ENCODE measurements at regions not wholly inside any gene's neighbourhood (a gene's known extent, or its start where the extent isn't known, plus 50 kb on each side); places are given as distances from the start of the nearest gene placed in this dataset.

DNA sequence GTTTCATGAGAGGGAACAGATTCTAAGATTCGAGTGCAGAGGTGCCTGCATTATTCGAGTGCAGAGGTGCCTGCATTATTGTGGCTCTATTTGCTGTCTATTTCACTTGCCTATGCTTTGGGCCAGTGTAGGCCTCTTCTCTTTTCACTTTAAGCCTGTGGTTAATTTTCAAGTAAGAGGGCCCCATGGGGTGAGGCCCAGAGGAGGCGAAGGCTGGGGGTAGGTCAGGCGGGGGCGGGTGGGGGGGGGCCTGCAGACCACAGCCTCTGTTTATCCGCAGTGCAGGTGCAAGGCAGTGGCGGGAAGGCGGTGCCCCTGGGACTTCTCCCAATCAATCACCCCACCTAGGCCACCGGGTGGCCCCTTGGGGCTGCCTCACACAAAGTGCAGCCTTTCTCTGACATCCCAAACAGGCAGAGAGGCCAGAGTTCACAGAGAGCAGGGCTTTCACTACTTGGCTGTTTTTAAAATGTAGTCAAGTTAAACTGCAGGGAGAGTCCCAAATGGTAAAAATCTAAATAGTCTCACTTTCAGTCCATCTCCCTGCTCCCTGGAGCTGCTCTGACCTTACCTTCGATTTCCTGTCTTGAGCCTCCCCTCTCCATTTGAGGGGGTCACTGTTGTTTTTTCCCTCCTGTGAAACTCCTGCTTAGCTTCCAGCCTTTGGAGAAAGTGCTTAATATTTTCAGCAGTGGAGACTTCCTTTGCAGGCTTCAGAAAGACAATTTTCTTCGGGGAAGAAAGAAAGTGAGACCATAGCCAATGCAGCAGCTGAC is 249.0 kb downstream of the DLEU7 start:
- H3K27ac ChIP-seq (ENCODE audit: low read depth, low read length), result no peak overlapping the region
- H3K4me3 ChIP-seq (ENCODE audit: low read length in 3 of 3), result no peak overlapping the region
- no peaks in the 10 kb centered on the region for H3K27me3 ChIP-seq (ENCODE audit: control insufficient read depth in 3 of 3, insufficient read depth in 3 of 3, low read length in 3 of 3)
- no peak overlapping the region for H3K9ac ChIP-seq (ENCODE audit: low read depth in 1 of 3, low read length in 3 of 3)
- no peaks in the 10 kb centered on the region for H3K9me3 ChIP-seq (ENCODE audit: control insufficient read depth in 3 of 3, low read length in 3 of 3)
- no peaks in the 10 kb centered on the region for H3K36me3 ChIP-seq (ENCODE audit: control insufficient read depth in 3 of 3, insufficient read depth in 3 of 3, low read length in 3 of 3)
- H3K4me1 ChIP-seq (ENCODE audit: control insufficient read depth in 3 of 3, insufficient read depth in 3 of 3, low read length in 3 of 3), result peaks cover 7 to 13% (median 12%) of the 10 kb centered on the region in 3 donors

DNA sequence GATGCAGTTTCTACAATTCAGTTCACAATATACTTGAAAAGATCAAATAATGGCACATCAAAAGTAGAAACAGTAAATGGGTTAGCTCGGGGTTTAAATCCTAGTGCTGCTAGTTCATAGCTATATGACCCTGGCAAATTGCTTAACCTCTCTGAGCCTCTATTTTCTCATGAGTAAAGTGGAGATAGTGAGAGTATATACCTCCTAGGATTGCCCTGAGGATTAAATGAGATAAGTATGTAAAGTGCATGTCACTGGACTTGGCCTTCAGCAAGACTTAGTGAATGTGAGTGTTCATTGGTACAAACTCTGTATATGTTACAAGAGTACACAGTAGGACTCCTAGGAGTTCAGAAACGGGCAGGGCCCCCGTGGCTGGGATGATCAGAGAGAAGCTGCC is 248.3 kb downstream of the DLEU7 start:
- no peaks in the 10 kb centered on the region for H3K27me3 ChIP-seq (ENCODE audit: control insufficient read depth in 3 of 3, insufficient read depth in 3 of 3, low read length in 3 of 3)
- no peak overlapping the region for H3K9ac ChIP-seq (ENCODE audit: low read depth in 1 of 3, low read length in 3 of 3)
- H3K9me3 ChIP-seq (ENCODE audit: control insufficient read depth in 3 of 3, low read length in 3 of 3), result no peaks in the 10 kb centered on the region
- no peak overlapping the region for H3K27ac ChIP-seq (ENCODE audit: low read depth, low read length)
- H3K36me3 ChIP-seq (ENCODE audit: control insufficient read depth in 3 of 3, insufficient read depth in 3 of 3, low read length in 3 of 3), result no peaks in the 10 kb centered on the region
- peaks cover 4 to 13% (median 12%) of the 10 kb centered on the region in 3 donors for H3K4me1 ChIP-seq (ENCODE audit: control insufficient read depth in 3 of 3, insufficient read depth in 3 of 3, low read length in 3 of 3)
- no peak overlapping the region for H3K4me3 ChIP-seq (ENCODE audit: low read length in 3 of 3)

DNA sequence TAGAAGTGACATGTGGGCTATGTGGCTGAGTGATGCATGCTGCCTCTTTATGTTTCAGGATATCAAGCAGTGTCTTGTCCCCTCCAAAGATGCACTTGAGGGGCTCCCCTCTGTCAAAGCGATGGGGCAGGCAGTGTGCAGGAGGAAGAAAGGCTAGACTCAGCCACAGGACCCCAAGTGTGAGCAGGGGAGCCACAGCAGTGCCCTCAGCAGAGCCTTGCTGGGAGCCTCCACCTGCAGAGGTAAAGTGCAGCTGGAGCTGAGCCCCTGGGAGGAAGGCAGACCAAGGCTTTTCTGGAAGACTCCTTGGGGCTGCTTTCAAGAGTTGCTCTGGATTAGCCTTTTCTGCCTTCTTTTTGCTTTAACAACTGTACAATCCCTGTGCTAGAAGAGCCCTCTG is 247.3 kb downstream of the DLEU7 start:
- Histone ChIP-seq H3K9ac (ENCODE audit: low read depth in 1 of 3, low read length in 3 of 3) (no peak overlapping the region), H3K36me3 (ENCODE audit: control insufficient read depth in 3 of 3, insufficient read depth in 3 of 3, low read length in 3 of 3) (no peaks in the 10 kb centered on the region), H3K27me3 (ENCODE audit: control insufficient read depth in 3 of 3, insufficient read depth in 3 of 3, low read length in 3 of 3) (no peaks in the 10 kb centered on the region), H3K27ac (ENCODE audit: low read depth, low read length) (no peak overlapping the region), H3K4me1 (ENCODE audit: control insufficient read depth in 3 of 3, insufficient read depth in 3 of 3, low read length in 3 of 3) (peaks cover 4 to 13% (median 12%) of the 10 kb centered on the region in 3 donors), H3K4me3 (ENCODE audit: low read length in 3 of 3) (no peak overlapping the region), H3K9me3 (ENCODE audit: control insufficient read depth in 3 of 3, low read length in 3 of 3) (no peaks in the 10 kb centered on the region)

DNA sequence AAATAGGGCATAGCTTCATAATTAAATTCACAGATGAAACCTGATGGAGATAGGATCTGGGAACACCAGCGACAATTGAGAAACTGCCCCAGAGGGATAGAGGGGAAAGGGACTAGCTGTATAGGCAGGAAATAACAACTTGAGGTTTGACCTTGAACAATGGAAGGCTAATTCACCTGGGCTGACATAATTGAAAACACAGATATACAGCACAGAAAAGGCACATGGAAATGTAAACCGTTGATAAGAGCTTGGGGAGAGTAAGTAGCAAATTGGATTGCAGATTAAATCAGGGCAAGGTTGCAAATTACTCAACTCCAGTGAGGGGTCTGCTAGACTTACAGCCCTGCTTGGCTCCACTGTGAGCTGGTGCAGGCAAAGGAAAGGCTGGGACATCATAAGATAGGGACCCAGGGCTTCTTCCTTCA is 246.7 kb downstream of the DLEU7 start:
- H3K27me3 ChIP-seq (ENCODE audit: control insufficient read depth in 3 of 3, insufficient read depth in 3 of 3, low read length in 3 of 3), result no peaks in the 10 kb centered on the region
- no peak overlapping the region for H3K4me3 ChIP-seq (ENCODE audit: low read length in 3 of 3)
- peaks cover 4 to 13% (median 12%) of the 10 kb centered on the region in 3 donors for H3K4me1 ChIP-seq (ENCODE audit: control insufficient read depth in 3 of 3, insufficient read depth in 3 of 3, low read length in 3 of 3)

DNA sequence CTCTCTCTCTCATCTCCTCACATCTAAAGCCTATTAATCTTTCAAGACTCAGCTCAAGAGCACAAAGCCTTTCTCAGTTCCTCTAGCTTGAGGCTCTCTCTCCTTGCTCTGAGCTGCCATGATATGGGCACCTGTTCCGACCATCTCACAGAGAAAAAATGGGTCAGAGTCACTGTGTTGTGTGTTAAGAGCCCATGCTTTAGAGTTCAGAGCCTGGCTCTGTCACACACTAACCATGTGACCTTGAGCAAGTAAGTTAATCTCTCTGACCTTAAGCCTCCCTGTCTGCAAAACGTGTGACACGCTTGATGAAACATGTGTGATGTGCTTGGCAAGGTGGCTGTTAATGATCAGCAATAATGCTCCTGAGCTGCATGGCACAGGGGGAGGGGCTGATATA is 245.2 kb downstream of the DLEU7 start:
- no peaks in the 10 kb centered on the region for H3K9me3 ChIP-seq (ENCODE audit: control insufficient read depth in 3 of 3, low read length in 3 of 3)
- H3K27me3 ChIP-seq (ENCODE audit: control insufficient read depth in 3 of 3, insufficient read depth in 3 of 3, low read length in 3 of 3), result no peaks in the 10 kb centered on the region
- H3K9ac ChIP-seq (ENCODE audit: low read depth in 1 of 3, low read length in 3 of 3), result no peak overlapping the region
- no peak overlapping the region for H3K27ac ChIP-seq (ENCODE audit: low read depth, low read length)
- peaks cover 4 to 13% (median 12%) of the 10 kb centered on the region in 3 donors for H3K4me1 ChIP-seq (ENCODE audit: control insufficient read depth in 3 of 3, insufficient read depth in 3 of 3, low read length in 3 of 3)
- no peak overlapping the region for H3K4me3 ChIP-seq (ENCODE audit: low read length in 3 of 3)
- no peaks in the 10 kb centered on the region for H3K36me3 ChIP-seq (ENCODE audit: control insufficient read depth in 3 of 3, insufficient read depth in 3 of 3, low read length in 3 of 3)

More for the DNA sequence above, 246.7 kb downstream of the DLEU7 start:
- H3K9me3 ChIP-seq (ENCODE audit: control insufficient read depth in 3 of 3, low read length in 3 of 3), result no peaks in the 10 kb centered on the region
- H3K9ac ChIP-seq (ENCODE audit: low read depth in 1 of 3, low read length in 3 of 3), result no peak overlapping the region
- no peaks in the 10 kb centered on the region for H3K36me3 ChIP-seq (ENCODE audit: control insufficient read depth in 3 of 3, insufficient read depth in 3 of 3, low read length in 3 of 3)
- H3K27ac ChIP-seq (ENCODE audit: low read depth, low read length), result no peak overlapping the region

DNA sequence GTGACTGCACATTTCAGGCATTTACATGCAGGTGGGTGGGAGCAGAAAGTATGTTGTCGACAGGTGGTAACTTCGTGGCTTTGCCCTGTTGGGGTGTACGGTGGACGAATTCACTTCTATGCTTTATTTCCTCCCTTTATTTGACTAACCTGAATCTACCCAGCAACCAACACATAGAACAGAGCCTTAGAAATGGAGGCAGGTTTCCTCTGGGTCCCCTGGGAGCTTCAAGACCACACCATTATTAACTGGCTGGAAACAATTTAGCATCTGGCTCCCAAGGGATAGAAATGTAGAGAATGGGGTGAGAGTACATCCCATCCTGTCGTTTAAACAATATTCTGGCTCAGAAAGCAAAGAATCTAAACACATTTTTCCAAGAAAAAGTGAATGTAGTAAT is 244.4 kb downstream of the DLEU7 start:
- no peaks in the 10 kb centered on the region for H3K9me3 ChIP-seq (ENCODE audit: control insufficient read depth in 3 of 3, low read length in 3 of 3)
- H3K4me1 ChIP-seq (ENCODE audit: control insufficient read depth in 3 of 3, insufficient read depth in 3 of 3, low read length in 3 of 3), result peaks cover 4 to 13% (median 12%) of the 10 kb centered on the region in 3 donors
- H3K9ac ChIP-seq (ENCODE audit: low read depth in 1 of 3, low read length in 3 of 3), result no peak overlapping the region
- no peaks in the 10 kb centered on the region for H3K36me3 ChIP-seq (ENCODE audit: control insufficient read depth in 3 of 3, insufficient read depth in 3 of 3, low read length in 3 of 3)
- no peak overlapping the region for H3K27ac ChIP-seq (ENCODE audit: low read depth, low read length)
- no peaks in the 10 kb centered on the region for H3K27me3 ChIP-seq (ENCODE audit: control insufficient read depth in 3 of 3, insufficient read depth in 3 of 3, low read length in 3 of 3)
- H3K4me3 ChIP-seq (ENCODE audit: low read length in 3 of 3), result no peak overlapping the region

DNA sequence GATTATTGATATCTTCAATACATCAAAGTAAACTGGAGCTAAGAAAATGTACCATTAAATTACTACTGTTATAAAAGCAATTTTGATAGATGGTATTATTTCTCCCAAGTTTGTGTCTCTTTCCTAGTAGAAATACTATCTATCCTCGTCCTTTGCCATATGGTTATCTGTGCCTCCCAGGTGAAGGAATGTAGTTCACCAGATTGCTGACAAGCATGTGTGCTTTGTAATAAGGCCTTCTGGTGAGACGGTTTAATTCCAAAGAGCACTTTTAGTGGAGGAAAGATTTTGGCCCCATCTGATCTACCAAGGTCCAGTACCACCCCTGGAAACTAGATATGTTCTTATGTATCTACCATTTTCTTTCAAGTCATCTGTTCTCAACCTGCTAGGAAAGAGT is 243.6 kb downstream of the DLEU7 start:
- Histone ChIP-seq H3K36me3 (ENCODE audit: control insufficient read depth in 3 of 3, insufficient read depth in 3 of 3, low read length in 3 of 3) (no peaks in the 10 kb centered on the region), H3K4me3 (ENCODE audit: low read length in 3 of 3) (no peak overlapping the region), H3K4me1 (ENCODE audit: control insufficient read depth in 3 of 3, insufficient read depth in 3 of 3, low read length in 3 of 3) (peaks cover 4 to 13% (median 12%) of the 10 kb centered on the region in 3 donors), H3K27me3 (ENCODE audit: control insufficient read depth in 3 of 3, insufficient read depth in 3 of 3, low read length in 3 of 3) (no peaks in the 10 kb centered on the region), H3K27ac (ENCODE audit: low read depth, low read length) (no peak overlapping the region), H3K9ac (ENCODE audit: low read depth in 1 of 3, low read length in 3 of 3) (no peak overlapping the region), H3K9me3 (ENCODE audit: control insufficient read depth in 3 of 3, low read length in 3 of 3) (no peaks in the 10 kb centered on the region)

DNA sequence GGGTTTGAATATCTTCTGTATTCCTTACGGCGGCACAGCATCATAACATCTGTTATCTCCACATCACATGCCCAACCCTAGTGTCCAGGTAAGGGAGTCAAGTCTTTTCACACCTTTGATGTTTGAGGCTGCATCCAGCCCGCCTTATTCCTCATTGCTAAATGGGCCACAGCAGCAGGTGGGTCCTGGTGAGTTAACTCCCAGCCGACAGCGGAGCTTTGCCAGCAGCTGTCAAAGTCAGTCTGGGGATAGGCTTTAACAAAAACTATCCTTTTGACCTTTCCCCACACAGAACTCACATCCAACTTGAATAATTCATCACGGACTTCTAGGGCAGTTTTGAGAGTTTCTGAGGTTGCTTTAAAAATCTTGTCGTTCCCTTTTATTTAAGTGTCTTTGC is 235.1 kb downstream of the DLEU7 start:
- H3K4me3 ChIP-seq (ENCODE audit: low read length in 3 of 3), result no peak overlapping the region
- peaks cover 0 to 7% (median 0%) of the 10 kb centered on the region in 3 donors for H3K4me1 ChIP-seq (ENCODE audit: control insufficient read depth in 3 of 3, insufficient read depth in 3 of 3, low read length in 3 of 3)
- no peaks in the 10 kb centered on the region for H3K9me3 ChIP-seq (ENCODE audit: control insufficient read depth in 3 of 3, low read length in 3 of 3)
- H3K27ac ChIP-seq (ENCODE audit: low read depth, low read length), result no peak overlapping the region
- H3K9ac ChIP-seq (ENCODE audit: low read depth in 1 of 3, low read length in 3 of 3), result no peak overlapping the region
- no peaks in the 10 kb centered on the region for H3K27me3 ChIP-seq (ENCODE audit: control insufficient read depth in 3 of 3, insufficient read depth in 3 of 3, low read length in 3 of 3)
- H3K36me3 ChIP-seq (ENCODE audit: control insufficient read depth in 3 of 3, insufficient read depth in 3 of 3, low read length in 3 of 3), result no peaks in the 10 kb centered on the region

DNA sequence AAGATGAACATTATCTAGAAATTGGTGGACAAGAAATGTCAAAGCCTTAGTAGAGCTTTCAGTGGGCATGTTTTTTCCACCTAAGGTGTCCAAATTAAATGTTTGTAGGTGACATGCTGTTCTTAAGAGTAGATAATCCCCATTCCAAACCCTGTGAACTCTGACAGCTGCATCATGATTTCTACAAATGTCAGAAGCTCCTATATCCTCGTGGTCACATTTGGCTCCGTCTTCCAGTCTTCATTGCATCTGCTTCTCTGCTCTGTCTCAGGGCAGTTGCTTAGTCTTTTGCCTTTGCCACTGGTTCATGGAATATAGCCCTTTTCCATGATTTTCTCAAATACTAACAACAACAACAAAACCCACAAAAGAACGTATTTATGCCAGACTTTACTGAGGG is 234.5 kb downstream of the DLEU7 start:
- Histone ChIP-seq H3K9ac (ENCODE audit: low read depth in 1 of 3, low read length in 3 of 3) (no peak overlapping the region), H3K27ac (ENCODE audit: low read depth, low read length) (no peak overlapping the region)

DNA sequence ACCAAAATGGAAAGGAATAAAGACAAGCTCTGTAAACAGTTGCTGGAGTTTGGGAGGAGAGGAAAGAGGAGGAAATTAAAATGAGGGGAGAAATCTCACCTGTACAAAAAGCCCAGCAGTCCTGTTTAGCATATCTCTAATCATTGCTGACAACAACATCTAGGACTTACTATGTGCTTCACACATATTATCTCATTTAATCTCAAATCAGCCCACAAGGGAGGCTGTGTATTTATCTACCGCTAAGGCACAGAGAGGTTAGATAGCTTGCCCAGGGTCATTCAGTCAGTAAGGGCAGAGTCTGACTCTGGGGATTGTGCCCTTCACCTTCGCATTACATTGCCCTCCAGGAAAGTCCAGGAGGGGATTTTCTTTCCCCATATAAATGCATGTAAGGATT is 233.3 kb downstream of the DLEU7 start:
- no peaks in the 10 kb centered on the region for H3K9me3 ChIP-seq (ENCODE audit: control insufficient read depth in 3 of 3, low read length in 3 of 3)
- H3K27me3 ChIP-seq (ENCODE audit: control insufficient read depth in 3 of 3, insufficient read depth in 3 of 3, low read length in 3 of 3), result no peaks in the 10 kb centered on the region
- no peak overlapping the region for H3K9ac ChIP-seq (ENCODE audit: low read depth in 1 of 3, low read length in 3 of 3)
- H3K4me1 ChIP-seq (ENCODE audit: control insufficient read depth in 3 of 3, insufficient read depth in 3 of 3, low read length in 3 of 3), result peaks cover 0 to 7% (median 0%) of the 10 kb centered on the region in 3 donors
- H3K27ac ChIP-seq (ENCODE audit: low read depth, low read length), result no peak overlapping the region
- no peak overlapping the region for H3K4me3 ChIP-seq (ENCODE audit: low read length in 3 of 3)
- no peaks in the 10 kb centered on the region for H3K36me3 ChIP-seq (ENCODE audit: control insufficient read depth in 3 of 3, insufficient read depth in 3 of 3, low read length in 3 of 3)

More for the DNA sequence above, 234.5 kb downstream of the DLEU7 start:
- H3K4me1 ChIP-seq (ENCODE audit: control insufficient read depth in 3 of 3, insufficient read depth in 3 of 3, low read length in 3 of 3), result peaks cover 0 to 7% (median 0%) of the 10 kb centered on the region in 3 donors
- H3K9me3 ChIP-seq (ENCODE audit: control insufficient read depth in 3 of 3, low read length in 3 of 3), result no peaks in the 10 kb centered on the region
- H3K36me3 ChIP-seq (ENCODE audit: control insufficient read depth in 3 of 3, insufficient read depth in 3 of 3, low read length in 3 of 3), result no peaks in the 10 kb centered on the region
- no peak overlapping the region for H3K4me3 ChIP-seq (ENCODE audit: low read length in 3 of 3)
- H3K27me3 ChIP-seq (ENCODE audit: control insufficient read depth in 3 of 3, insufficient read depth in 3 of 3, low read length in 3 of 3), result no peaks in the 10 kb centered on the region
